BLaER1 treated with 17β-estradiol and CSF1 and Interleukin-3, amounts not matched to agents 10 nM and 100 nM (cell line): ENCODE measurements at regions not wholly inside any gene's neighbourhood (a gene's known extent, or its start where the extent isn't known, plus 50 kb on each side); places are given as distances from the start of the nearest gene placed in this dataset.
A peak's percentile ranks its signal among the peaks of the same experiment; 100 is the strongest.
"Not testable (repeated sequence)": the region's sequence is repeated elsewhere in the genome, so short reads cannot be mapped to it uniquely, and the experiment has no call there.

Source experiments
- H3K27ac ChIP-seq, 11 experiments: shearing (Covaris generic); formaldehyde crosslinking; 2 replicates each; pipeline ENCODE4 v1.8.1; 2022
- H3K27me3 ChIP-seq, 11 experiments: shearing (Covaris generic); formaldehyde crosslinking; 2 replicates each; pipeline ENCODE4 v1.8.1; 2022
- H3K36me3 ChIP-seq, 11 experiments: shearing (Covaris generic); formaldehyde crosslinking; 2 replicates each; pipeline ENCODE4 v1.8.1; 2022
- H3K4me1 ChIP-seq, 10 experiments: shearing (Covaris generic); formaldehyde crosslinking; 2 replicates each; pipeline ENCODE4 v1.8.1; 2022
- H3K4me2 ChIP-seq, 11 experiments: shearing (Covaris generic); formaldehyde crosslinking; 2 replicates each; pipeline ENCODE4 v1.8.1; 2022
- H3K4me3 ChIP-seq, 10 experiments: shearing (Covaris generic); formaldehyde crosslinking; 2 replicates each; pipeline ENCODE4 v1.8.1; 2022
- H3K9ac ChIP-seq, 11 experiments: shearing (Covaris generic); formaldehyde crosslinking; 2 replicates each; pipeline ENCODE4 v1.8.1; 2022
- H3K9me3 ChIP-seq, 11 experiments: shearing (Covaris generic); formaldehyde crosslinking; replicated peaks in 1 of 11; 2 replicates each; pipeline ENCODE4 v1.8.1; 2022
- H4K20me1 ChIP-seq, 11 experiments: shearing (Covaris generic); formaldehyde crosslinking; 2 replicates each; pipeline ENCODE4 v1.8.1; 2022
- Cebpa-rat ChIP-seq, 11 experiments: shearing (Covaris generic); IDR thresholded peaks; 2 replicates each; pipeline ENCODE4 v1.8.1; 2022

- no peaks in the 10 kb centered on the region for H4K20me1 ChIP-seq
- no peaks in the 10 kb centered on the region for H3K4me1 ChIP-seq
- H3K4me3 ChIP-seq = no peak overlapping the region; a peak in 1 of 20 replicates
- no peak for TF ChIP-seq Cebpa-rat (IDR thresholded peaks at IDR 0.05)
- no peak overlapping the region for H3K4me2 ChIP-seq
- H3K9me3 ChIP-seq = peaks cover 57 to 69% (median 65%) of the 10 kb centered on the region in 11 experiments
- no peak overlapping the region for H3K27ac ChIP-seq
- H3K36me3 ChIP-seq = no peaks in the 10 kb centered on the region
- no peaks in the 10 kb centered on the region for H3K27me3 ChIP-seq
- no peak overlapping the region for H3K9ac ChIP-seq
Observed at GRCh38 chr7:42545049-42545724, 308.2 kb upstream of the GLI3 start.

DNA sequence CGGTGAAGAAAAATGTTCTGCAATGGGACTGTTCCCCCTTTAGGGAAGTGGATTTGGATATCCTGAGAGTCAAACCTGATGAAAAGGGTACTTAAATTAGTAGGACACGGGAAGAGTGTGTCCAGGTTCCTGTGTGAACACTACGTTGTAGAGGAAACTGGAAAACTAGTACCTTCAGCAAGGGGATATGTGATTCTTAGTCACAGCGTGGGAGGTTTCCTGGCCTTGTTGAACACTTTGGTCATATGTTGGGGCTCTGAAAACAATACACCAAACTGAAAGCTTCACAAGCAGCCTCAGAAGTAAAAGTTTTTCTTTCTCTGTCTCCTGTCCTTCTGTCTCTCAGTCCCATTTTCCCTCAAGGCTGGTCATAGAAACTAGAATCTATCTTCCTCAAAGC is 306.9 kb upstream of the GLI3 start:
- no peak for TF ChIP-seq Cebpa-rat (IDR thresholded peaks at IDR 0.05)
- no peaks in the 10 kb centered on the region for H3K36me3 ChIP-seq
- H3K27ac ChIP-seq = no peak overlapping the region
- H3K9ac ChIP-seq = no peak overlapping the region
- no peaks in the 10 kb centered on the region for H3K4me1 ChIP-seq
- 0 out of 20 replicates have a peak overlapping the region, but pooled peaks of 1 of the 10 experiments have one; percentile 10 for H3K4me3 ChIP-seq
- H3K4me2 ChIP-seq = no peak overlapping the region
- no peaks in the 10 kb centered on the region for H3K27me3 ChIP-seq
- H4K20me1 ChIP-seq = no peaks in the 10 kb centered on the region
- H3K9me3 ChIP-seq = peaks cover 57 to 69% (median 65%) of the 10 kb centered on the region in 11 experiments

DNA sequence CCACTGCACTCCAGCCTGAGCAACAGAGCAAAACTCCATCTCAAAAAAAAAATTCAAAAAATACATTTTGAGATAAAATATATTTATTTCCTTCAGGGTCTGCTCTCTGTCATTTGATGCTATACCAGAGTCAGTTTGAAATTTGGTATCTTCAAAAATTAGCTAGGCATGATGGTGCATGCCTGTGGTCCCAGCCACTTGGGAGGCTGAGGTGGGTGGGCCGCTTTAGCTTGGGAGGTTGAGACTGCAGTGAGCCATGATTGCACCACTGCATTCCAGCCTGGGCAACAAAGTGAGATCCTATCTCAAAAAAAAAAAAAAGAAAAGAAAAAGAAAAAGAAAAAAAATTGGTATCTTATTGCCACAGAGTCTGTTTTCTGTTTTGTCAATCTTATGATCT is 305.4 kb upstream of the GLI3 start:
- H3K27ac ChIP-seq, H3K36me3 ChIP-seq, H3K4me2 ChIP-seq, H3K4me3 ChIP-seq, H3K9ac ChIP-seq, H3K4me1 ChIP-seq, H3K27me3 ChIP-seq, H4K20me1 ChIP-seq: not testable (repeated sequence)
- peaks cover 57 to 76% (median 64%) of the 10 kb centered on the region in 11 experiments for H3K9me3 ChIP-seq

- no peak overlapping the region for H3K27ac ChIP-seq
- no peak for TF ChIP-seq Cebpa-rat (IDR thresholded peaks at IDR 0.05)
- peaks cover 25 to 66% (median 44%) of the 10 kb centered on the region in 11 experiments for H3K9me3 ChIP-seq
- H4K20me1 ChIP-seq = no peaks in the 10 kb centered on the region
- no peak overlapping the region for H3K4me3 ChIP-seq
- no peaks in the 10 kb centered on the region for H3K4me1 ChIP-seq
- no peak overlapping the region for H3K9ac ChIP-seq
- no peak overlapping the region for H3K4me2 ChIP-seq
- no peaks in the 10 kb centered on the region for H3K36me3 ChIP-seq
- no peaks in the 10 kb centered on the region for H3K27me3 ChIP-seq
Observed at GRCh38 chr7:42534441-42534840, 297.4 kb upstream of the GLI3 start.

DNA sequence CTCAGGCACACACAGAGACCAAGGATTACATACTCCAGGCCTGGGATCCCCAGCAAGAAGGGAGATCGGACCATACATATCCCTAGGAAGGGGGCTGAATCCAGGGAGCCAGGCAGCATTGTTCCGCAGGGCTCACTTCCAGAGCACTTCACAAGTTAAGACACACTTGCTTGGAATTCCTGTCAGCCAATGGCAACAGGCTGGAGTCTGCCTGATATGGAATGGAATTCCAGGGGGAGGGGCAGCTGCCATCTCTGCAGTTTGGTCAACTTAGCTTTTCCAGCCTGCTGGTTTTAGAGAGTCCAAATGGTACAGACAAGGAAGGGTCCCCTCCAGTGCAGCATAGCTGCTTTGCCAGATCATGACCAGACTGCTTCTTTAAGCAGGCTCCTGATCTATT is 290.0 kb upstream of the GLI3 start:
- TF ChIP-seq Cebpa-rat (IDR thresholded peaks at IDR 0.05) = no peak
- Histone ChIP-seq H3K4me2 (no peak overlapping the region), H3K27me3 (no peaks in the 10 kb centered on the region)

GRCh38 chr7:42522227-42522991 is 285.4 kb upstream of the GLI3 start:
- H3K27me3 ChIP-seq = no peaks in the 10 kb centered on the region
- H3K4me2 ChIP-seq = no peak overlapping the region
- H3K4me1 ChIP-seq = peaks cover 0 to 6% (median 0%) of the 10 kb centered on the region in 10 experiments; a peak in 1 of 20 replicates
- no peak overlapping the region for H3K27ac ChIP-seq
- peaks cover 27 to 40% (median 35%) of the 10 kb centered on the region in 11 experiments for H3K9me3 ChIP-seq
- H3K36me3 ChIP-seq = no peaks in the 10 kb centered on the region
- TF ChIP-seq Cebpa-rat (IDR thresholded peaks at IDR 0.05) = peak in 3 of 11 experiments; percentile 16 to 60 (median 20); a peak in 1 of 22 replicates
- no peak overlapping the region for H3K9ac ChIP-seq
- H4K20me1 ChIP-seq = no peaks in the 10 kb centered on the region
- no peak overlapping the region for H3K4me3 ChIP-seq

More for the DNA sequence above, 290.0 kb upstream of the GLI3 start:
- Histone ChIP-seq H3K9ac (no peak overlapping the region), H3K9me3 (peaks cover 44 to 71% (median 62%) of the 10 kb centered on the region in 11 experiments), H3K4me1 (peaks cover 0 to 6% (median 0%) of the 10 kb centered on the region in 10 experiments; a peak in 1 of 20 replicates), H3K27ac (no peak overlapping the region), H4K20me1 (no peaks in the 10 kb centered on the region), H3K4me3 (no peak overlapping the region), H3K36me3 (no peaks in the 10 kb centered on the region)

- no peak overlapping the region for H3K4me3 ChIP-seq
- no peak for TF ChIP-seq Cebpa-rat (IDR thresholded peaks at IDR 0.05)
Observed at GRCh38 chr7:42511027-42511426, 274.0 kb upstream of the GLI3 start.

DNA sequence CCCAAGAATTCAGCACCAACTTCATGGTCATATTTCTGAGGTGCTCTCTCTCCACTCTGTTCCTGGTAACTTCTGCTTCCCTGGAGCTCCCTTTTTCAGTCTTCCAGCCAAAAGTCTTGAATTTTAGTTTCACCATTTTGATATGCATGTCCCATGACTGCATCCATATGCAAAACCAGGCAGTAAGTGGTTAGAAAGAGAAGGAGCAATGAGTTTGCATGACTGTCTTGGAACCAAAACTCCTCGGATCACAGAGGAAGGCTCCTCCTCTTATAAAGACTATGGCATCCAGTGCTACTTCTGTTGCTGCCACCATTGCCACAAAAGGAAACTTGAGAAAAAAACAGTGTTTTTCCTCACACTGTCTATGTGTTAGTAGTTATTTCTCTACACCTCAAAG is 269.1 kb upstream of the GLI3 start:
- Histone ChIP-seq H3K9ac (no peak overlapping the region), H4K20me1 (no peaks in the 10 kb centered on the region), H3K36me3 (no peaks in the 10 kb centered on the region), H3K9me3 (peaks cover 0 to 7% (median 0%) of the 10 kb centered on the region in 11 experiments; a peak in 3 of 22 replicates), H3K4me2 (no peak overlapping the region), H3K4me1 (peaks cover 0 to 8% (median 0%) of the 10 kb centered on the region in 10 experiments; a peak in 2 of 20 replicates), H3K27ac (no peak overlapping the region), H3K27me3 (no peaks in the 10 kb centered on the region), H3K4me3 (no peak overlapping the region)
- TF ChIP-seq Cebpa-rat (IDR thresholded peaks at IDR 0.05) = no peak

More at GRCh38 chr7:42511027-42511426, 274.0 kb upstream of the GLI3 start:
- H3K27me3 ChIP-seq = no peaks in the 10 kb centered on the region
- no peak overlapping the region for H3K9ac ChIP-seq
- no peaks in the 10 kb centered on the region for H3K4me1 ChIP-seq
- H3K4me2 ChIP-seq = no peak overlapping the region
- no peaks in the 10 kb centered on the region for H3K36me3 ChIP-seq
- H3K9me3 ChIP-seq = peaks cover 0 to 7% (median 0%) of the 10 kb centered on the region in 11 experiments; a peak in 3 of 22 replicates
- H3K27ac ChIP-seq = no peak overlapping the region
- no peaks in the 10 kb centered on the region for H4K20me1 ChIP-seq

GRCh38 chr7:42502022-42502421 is 265.0 kb upstream of the GLI3 start:
- H3K4me3 ChIP-seq = no peak overlapping the region
- no peak overlapping the region for H3K4me2 ChIP-seq
- H3K9me3 ChIP-seq = peaks cover 0 to 4% (median 0%) of the 10 kb centered on the region in 11 experiments; a peak in 2 of 22 replicates
- no peaks in the 10 kb centered on the region for H4K20me1 ChIP-seq
- peaks cover 0 to 8% (median 0%) of the 10 kb centered on the region in 10 experiments; a peak in 2 of 20 replicates for H3K4me1 ChIP-seq
- H3K36me3 ChIP-seq = no peaks in the 10 kb centered on the region
- H3K27ac ChIP-seq = no peak overlapping the region
- H3K9ac ChIP-seq = no peak overlapping the region
- TF ChIP-seq Cebpa-rat (IDR thresholded peaks at IDR 0.05) = no peak
- no peaks in the 10 kb centered on the region for H3K27me3 ChIP-seq
